Bronchial epithelial cell (primary cell): ENCODE measurements at regions not wholly inside any gene's neighbourhood (a gene's known extent, or its start where the extent isn't known, plus 50 kb on each side); places are given as distances from the start of the nearest gene placed in this dataset.

ENCODE experiments used
- DNase-seq: peaks from one replicate; pipeline ENCODE4 v3.0.0-alpha.2; 2010; ENCODE audit warnings: low read depth
- FAIRE-seq: peaks from 2 replicates; lab custom pipeline; 2011; peaks lifted over from hg19 to GRCh38; lab: Jason Lieb, UNC
- H3K27me3 ChIP-seq: 2 replicates; pipeline ENCODE4 v1.5.1; 2011; ENCODE audit warnings: low read length; ENCODE audit not compliant: control insufficient read depth, insufficient read depth
- H3K36me3 ChIP-seq: 2 replicates; pipeline ENCODE4 v1.5.1; 2011; ENCODE audit warnings: low read length; ENCODE audit not compliant: control insufficient read depth, insufficient read depth
- H3K4me3 ChIP-seq: 2 replicates; pipeline ENCODE4 v1.5.1; 2011; ENCODE audit warnings: mild to moderate bottlenecking, low read depth, low read length, control low read depth
- CTCF ChIP-seq: IDR thresholded peaks from 2 replicates; pipeline ENCODE4 v1.5.1; 2011; ENCODE audit warnings: mild to moderate bottlenecking, moderate library complexity, low read length, control low read depth, inconsistent platforms; ENCODE audit not compliant: insufficient read depth, severe bottlenecking

DNA sequence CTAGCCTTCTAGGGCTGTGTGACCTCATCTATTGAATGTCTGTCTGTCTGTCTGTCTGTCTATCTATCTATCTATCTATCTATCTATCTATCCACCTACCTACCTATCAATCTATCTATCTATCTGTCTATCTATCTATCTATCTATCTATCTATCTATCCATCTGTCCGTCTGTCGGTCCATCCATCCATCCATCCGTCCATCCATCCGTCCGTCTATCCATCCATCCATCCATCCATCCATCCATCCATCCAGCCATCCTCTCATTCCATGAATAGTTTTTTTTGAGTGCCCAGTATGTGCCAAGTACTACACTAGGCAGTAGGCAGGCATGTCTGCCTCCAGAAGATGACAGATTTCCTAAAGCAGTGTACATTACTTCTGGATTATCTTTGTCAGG, 122.5 kb downstream of the FOXB1 start:
- no peak for TF ChIP-seq CTCF
- DNase-seq: no peak
- Histone ChIP-seq H3K27me3 (no peaks in the 10 kb centered on the region), H3K4me3 (no peak overlapping the region), H3K36me3 (no peaks in the 10 kb centered on the region)
- no peak for FAIRE-seq

- no peak for FAIRE-seq
- Histone ChIP-seq H3K36me3 (no peaks in the 10 kb centered on the region), H3K4me3 (peak overlapping the region; percentile 34), H3K27me3 (peaks cover 1% of the 10 kb centered on the region)
- TF ChIP-seq CTCF: no peak
- no peak for DNase-seq
Measured at GRCh38 chr15:60128000-60128376, 123.9 kb downstream of the FOXB1 start.

GRCh38 chr15:60128710-60129109, 124.6 kb downstream of the FOXB1 start:
- no peak for TF ChIP-seq CTCF
- FAIRE-seq (no peak), DNase-seq (no peak)
- Histone ChIP-seq H3K36me3 (no peaks in the 10 kb centered on the region), H3K4me3 (no peak overlapping the region), H3K27me3 (peaks cover 1% of the 10 kb centered on the region)

DNA sequence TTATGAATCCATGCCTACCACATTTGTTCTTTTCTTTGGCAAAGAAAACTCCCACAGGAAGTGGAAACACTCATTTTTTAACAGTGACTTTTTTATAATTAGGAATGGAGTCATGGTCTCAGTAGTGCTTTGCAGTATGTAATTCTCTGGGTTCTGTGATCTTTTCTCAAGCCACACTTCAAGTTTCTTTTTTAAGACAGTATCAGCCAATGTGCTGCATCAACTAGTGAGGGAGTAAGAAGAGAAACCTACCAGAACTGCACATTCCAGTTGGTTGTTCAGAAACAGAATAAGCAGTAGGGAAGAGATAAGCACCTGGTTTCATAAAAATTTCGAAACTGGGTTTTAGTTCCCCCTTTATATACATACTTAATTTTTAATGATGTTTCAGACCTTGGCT, 126.3 kb downstream of the FOXB1 start:
- H3K27me3 ChIP-seq: peaks cover 1% of the 10 kb centered on the region
- no peak for FAIRE-seq
- H3K36me3 ChIP-seq: no peaks in the 10 kb centered on the region
- DNase-seq: no peak
- H3K4me3 ChIP-seq: no peak overlapping the region
- TF ChIP-seq CTCF: no peak

DNA sequence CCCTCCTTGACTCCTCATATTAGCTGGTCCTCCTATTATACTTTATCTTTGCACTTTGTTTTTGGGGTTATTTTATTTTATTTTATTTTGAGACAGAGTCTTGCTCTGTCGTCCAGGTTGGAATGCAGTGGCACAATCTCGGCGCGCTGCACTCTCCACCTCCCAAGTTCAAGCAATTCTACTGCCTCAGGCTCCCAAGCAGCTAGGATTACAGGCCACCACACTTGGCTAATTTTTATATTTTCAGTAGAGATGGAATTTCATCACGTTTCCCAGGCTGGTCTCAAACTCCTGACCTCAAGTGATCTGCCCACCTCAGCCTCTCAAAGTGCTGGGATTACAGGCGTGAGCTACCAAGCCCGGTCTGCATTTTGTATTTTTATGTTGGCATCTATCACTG, 126.7 kb downstream of the FOXB1 start:
- TF ChIP-seq CTCF: no peak
- no peak for DNase-seq
- Histone ChIP-seq H3K36me3 (no peaks in the 10 kb centered on the region), H3K4me3 (no peak overlapping the region), H3K27me3 (peaks cover 1% of the 10 kb centered on the region)
- FAIRE-seq: no peak

GRCh38 chr15:60134609-60135008, 130.5 kb downstream of the FOXB1 start:
- DNase-seq: peak; percentile 16
- peak; percentile 58 for TF ChIP-seq CTCF
- no peaks in the 10 kb centered on the region for H3K36me3 ChIP-seq
- peaks cover 1% of the 10 kb centered on the region for H3K27me3 ChIP-seq
- no peak for FAIRE-seq
- H3K4me3 ChIP-seq: no peak overlapping the region
